ENCODE measurements at regions not wholly inside any gene's neighbourhood (a gene's known extent, or its start where the extent isn't known, plus 50 kb on each side); places are given as distances from the start of the nearest gene placed in this dataset.

DNA sequence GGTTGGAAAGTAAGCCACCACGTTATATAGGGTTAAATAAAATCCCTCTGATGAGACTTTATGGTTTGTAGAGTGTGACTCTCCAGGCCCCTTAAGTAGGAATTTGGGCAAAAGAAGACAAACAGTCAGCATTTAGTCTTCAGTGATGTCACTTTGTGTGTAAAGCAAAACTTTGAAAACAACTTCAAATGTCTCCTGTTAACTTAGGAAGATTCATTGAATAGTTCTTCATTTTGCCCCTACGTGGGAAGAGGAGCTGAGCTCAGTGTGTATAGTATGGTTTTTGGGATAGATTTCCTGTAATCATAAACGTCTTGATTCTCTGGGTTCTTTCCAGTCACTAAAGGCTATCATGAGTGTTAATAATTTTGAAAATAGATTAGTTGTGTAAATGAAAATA lies 101.3 kb downstream of the GADD45G start:
- TF ChIP-seq POLR2A (IDR thresholded peaks at IDR 0.05; ENCODE audit: low read length) (no peak), GATA1 (IDR thresholded peaks at IDR 0.05; ENCODE audit: low read depth, low read length) (no peak)
